Tibial nerve (tissue), 3 donors: ENCODE measurements at regions not wholly inside any gene's neighbourhood (a gene's known extent, or its start where the extent isn't known, plus 50 kb on each side); places are given as distances from the start of the nearest gene placed in this dataset.

ENCODE experiments used
- POLR2A ChIP-seq, 2 donors: fragments of 450-650 bp; IDR thresholded peaks; one replicate each; pipeline ENCODE4 v1.6.1; 2017; ENCODE audit warnings: antibody characterized with exemption in 2 of 2, mild to moderate bottlenecking in 2 of 2, moderate library complexity in 2 of 2
- TF ChIP-seq, protein P1 (sequence below), 5 experiments: fragments of 200-600 bp in 3 of 5; fragments of 450-650 bp in 2 of 5; sonication (generic) in 3 of 5; IDR thresholded peaks; one replicate each; pipeline ENCODE4 v1.5.1; 2016 to 2019; ENCODE audit warnings: antibody characterized with exemption in 5 of 5, mild to moderate bottlenecking in 3 of 5, moderate library complexity in 2 of 5

- TF ChIP-seq, protein P1, sequence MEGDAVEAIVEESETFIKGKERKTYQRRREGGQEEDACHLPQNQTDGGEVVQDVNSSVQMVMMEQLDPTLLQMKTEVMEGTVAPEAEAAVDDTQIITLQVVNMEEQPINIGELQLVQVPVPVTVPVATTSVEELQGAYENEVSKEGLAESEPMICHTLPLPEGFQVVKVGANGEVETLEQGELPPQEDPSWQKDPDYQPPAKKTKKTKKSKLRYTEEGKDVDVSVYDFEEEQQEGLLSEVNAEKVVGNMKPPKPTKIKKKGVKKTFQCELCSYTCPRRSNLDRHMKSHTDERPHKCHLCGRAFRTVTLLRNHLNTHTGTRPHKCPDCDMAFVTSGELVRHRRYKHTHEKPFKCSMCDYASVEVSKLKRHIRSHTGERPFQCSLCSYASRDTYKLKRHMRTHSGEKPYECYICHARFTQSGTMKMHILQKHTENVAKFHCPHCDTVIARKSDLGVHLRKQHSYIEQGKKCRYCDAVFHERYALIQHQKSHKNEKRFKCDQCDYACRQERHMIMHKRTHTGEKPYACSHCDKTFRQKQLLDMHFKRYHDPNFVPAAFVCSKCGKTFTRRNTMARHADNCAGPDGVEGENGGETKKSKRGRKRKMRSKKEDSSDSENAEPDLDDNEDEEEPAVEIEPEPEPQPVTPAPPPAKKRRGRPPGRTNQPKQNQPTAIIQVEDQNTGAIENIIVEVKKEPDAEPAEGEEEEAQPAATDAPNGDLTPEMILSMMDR (IDR thresholded peaks at IDR 0.05) = no peak
- no peak for TF ChIP-seq POLR2A (IDR thresholded peaks at IDR 0.05)
Measured at GRCh38 chr11:81634483-81634882, 1099.2 kb downstream of the FAM181B start.
